BLaER1 treated with 17β-estradiol and CSF1 and Interleukin-3, amounts not matched to agents 10 nM and 100 nM (cell line): ENCODE measurements at regions not wholly inside any gene's neighbourhood (a gene's known extent, or its start where the extent isn't known, plus 50 kb on each side); places are given as distances from the start of the nearest gene placed in this dataset.

Experiments
- H3K27ac ChIP-seq, 11 experiments: shearing (Covaris generic); formaldehyde crosslinking; 2 replicates each; pipeline ENCODE4 v1.8.1; 2022
- H3K27me3 ChIP-seq, 11 experiments: shearing (Covaris generic); formaldehyde crosslinking; 2 replicates each; pipeline ENCODE4 v1.8.1; 2022
- H3K36me3 ChIP-seq, 11 experiments: shearing (Covaris generic); formaldehyde crosslinking; 2 replicates each; pipeline ENCODE4 v1.8.1; 2022
- H3K4me1 ChIP-seq, 10 experiments: shearing (Covaris generic); formaldehyde crosslinking; 2 replicates each; pipeline ENCODE4 v1.8.1; 2022
- H3K4me2 ChIP-seq, 11 experiments: shearing (Covaris generic); formaldehyde crosslinking; 2 replicates each; pipeline ENCODE4 v1.8.1; 2022
- H3K4me3 ChIP-seq, 10 experiments: shearing (Covaris generic); formaldehyde crosslinking; 2 replicates each; pipeline ENCODE4 v1.8.1; 2022
- H3K9ac ChIP-seq, 11 experiments: shearing (Covaris generic); formaldehyde crosslinking; 2 replicates each; pipeline ENCODE4 v1.8.1; 2022
- H3K9me3 ChIP-seq, 11 experiments: shearing (Covaris generic); formaldehyde crosslinking; replicated peaks in 1 of 11; 2 replicates each; pipeline ENCODE4 v1.8.1; 2022
- H4K20me1 ChIP-seq, 11 experiments: shearing (Covaris generic); formaldehyde crosslinking; 2 replicates each; pipeline ENCODE4 v1.8.1; 2022
- Cebpa-rat ChIP-seq, 11 experiments: shearing (Covaris generic); IDR thresholded peaks; 2 replicates each; pipeline ENCODE4 v1.8.1; 2022

DNA sequence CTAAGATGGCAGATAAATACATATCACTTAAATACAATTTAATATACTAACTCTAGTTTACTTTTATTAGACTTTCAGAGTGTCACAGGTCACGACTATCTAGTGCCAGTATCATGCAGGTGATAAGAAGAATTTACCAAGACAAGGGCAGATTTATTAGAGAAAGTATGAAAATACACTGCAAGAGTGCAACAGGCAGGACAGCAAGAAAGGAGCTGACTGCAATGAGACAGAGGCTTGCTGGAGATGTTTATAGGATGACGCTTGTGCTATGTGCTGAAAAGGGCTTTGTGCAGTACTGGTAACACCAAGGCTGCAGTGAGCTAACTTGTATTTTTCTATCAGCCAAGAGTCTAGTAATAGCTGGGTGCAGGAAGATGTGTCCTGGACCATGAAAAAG lies 96.7 kb upstream of the QRFPR start:
- H3K27ac ChIP-seq, result no peak overlapping the region
- peaks cover 0 to 5% (median 0%) of the 10 kb centered on the region in 11 experiments; a peak in 2 of 22 replicates for H3K9me3 ChIP-seq
- H3K4me3 ChIP-seq, result no peak overlapping the region
- H3K4me2 ChIP-seq, result no peak overlapping the region
- H3K36me3 ChIP-seq, result no peaks in the 10 kb centered on the region
- no peaks in the 10 kb centered on the region for H3K27me3 ChIP-seq
- H3K9ac ChIP-seq, result no peak overlapping the region
- H4K20me1 ChIP-seq, result no peaks in the 10 kb centered on the region
- no peaks in the 10 kb centered on the region for H3K4me1 ChIP-seq
- TF ChIP-seq Cebpa-rat (IDR thresholded peaks at IDR 0.05), result no peak

- Histone ChIP-seq H3K9me3 (peaks cover 0 to 5% (median 0%) of the 10 kb centered on the region in 11 experiments; a peak in 2 of 22 replicates), H3K9ac (no peak overlapping the region), H3K27me3 (no peaks in the 10 kb centered on the region), H3K27ac (no peak overlapping the region), H3K36me3 (no peaks in the 10 kb centered on the region), H3K4me2 (no peak overlapping the region), H3K4me1 (no peaks in the 10 kb centered on the region), H3K4me3 (no peak overlapping the region), H4K20me1 (no peaks in the 10 kb centered on the region)
- no peak for TF ChIP-seq Cebpa-rat (IDR thresholded peaks at IDR 0.05)
Observed at GRCh38 chr4:121477079-121477478, 96.3 kb upstream of the QRFPR start.

DNA sequence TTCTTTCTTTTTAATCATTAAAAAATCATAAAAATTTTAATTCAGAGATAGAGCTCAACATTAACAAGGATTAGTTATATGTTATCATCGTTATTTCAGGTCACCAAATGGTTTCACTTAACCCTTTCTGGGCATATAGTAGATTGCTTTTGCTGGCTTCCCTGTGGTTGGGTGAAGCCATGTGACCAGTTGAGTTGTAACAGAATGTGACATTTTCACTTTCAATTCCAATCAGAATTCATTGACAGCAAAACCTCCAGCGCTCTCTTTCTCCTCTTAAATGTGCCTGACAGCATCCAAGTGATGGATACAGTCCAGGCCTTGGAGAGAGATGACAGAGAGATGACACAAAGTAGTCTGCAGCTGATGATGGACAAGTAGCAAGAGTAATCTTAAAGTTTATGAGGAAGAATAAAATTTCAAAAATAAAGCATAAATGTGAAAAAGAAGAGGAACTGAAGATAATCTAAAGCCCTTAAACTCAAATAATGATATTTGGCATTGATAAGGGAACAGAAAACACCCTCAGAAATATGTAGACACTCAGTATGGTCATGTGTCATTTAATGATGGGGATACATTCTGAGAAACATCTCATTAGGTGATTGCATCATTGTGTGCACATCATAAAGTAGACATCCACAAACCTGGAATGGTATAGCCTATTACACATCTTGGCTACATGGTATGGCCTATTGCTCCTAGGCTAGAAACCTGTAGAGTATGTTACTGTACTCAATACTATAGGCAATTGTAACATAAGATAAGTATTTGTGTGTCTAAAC lies 92.3 kb upstream of the QRFPR start:
- H3K4me3 ChIP-seq, result no peak overlapping the region
- H3K9me3 ChIP-seq, result peaks cover under 1 to 11% (median 8%) of the 10 kb centered on the region in 11 experiments; a peak in 15 of 22 replicates
- H4K20me1 ChIP-seq, result no peaks in the 10 kb centered on the region
- no peaks in the 10 kb centered on the region for H3K27me3 ChIP-seq
- H3K36me3 ChIP-seq, result no peaks in the 10 kb centered on the region
- no peak overlapping the region for H3K27ac ChIP-seq
- no peak overlapping the region for H3K4me2 ChIP-seq
- H3K4me1 ChIP-seq, result no peaks in the 10 kb centered on the region
- no peak for TF ChIP-seq Cebpa-rat (IDR thresholded peaks at IDR 0.05)
- H3K9ac ChIP-seq, result no peak overlapping the region

GRCh38 chr4:121464854-121465253 lies 84.0 kb upstream of the QRFPR start:
- no peaks in the 10 kb centered on the region for H4K20me1 ChIP-seq
- no peak overlapping the region for H3K4me2 ChIP-seq
- no peak for TF ChIP-seq Cebpa-rat (IDR thresholded peaks at IDR 0.05)
- no peaks in the 10 kb centered on the region for H3K27me3 ChIP-seq
- peaks cover 11 to 27% (median 22%) of the 10 kb centered on the region in 11 experiments; a peak in 19 of 22 replicates for H3K9me3 ChIP-seq
- H3K9ac ChIP-seq, result no peak overlapping the region
- H3K27ac ChIP-seq, result no peak overlapping the region
- H3K4me3 ChIP-seq, result no peak overlapping the region
- no peaks in the 10 kb centered on the region for H3K4me1 ChIP-seq
- no peaks in the 10 kb centered on the region for H3K36me3 ChIP-seq

GRCh38 chr4:121462660-121463261 lies 81.9 kb upstream of the QRFPR start:
- TF ChIP-seq Cebpa-rat (IDR thresholded peaks at IDR 0.05), result no peak
- no peak overlapping the region for H3K27ac ChIP-seq
- no peaks in the 10 kb centered on the region for H3K27me3 ChIP-seq
- H3K4me3 ChIP-seq, result no peak overlapping the region
- no peaks in the 10 kb centered on the region for H3K36me3 ChIP-seq
- no peak overlapping the region for H3K4me2 ChIP-seq
- H3K4me1 ChIP-seq, result no peaks in the 10 kb centered on the region
- H3K9me3 ChIP-seq, result peaks cover 7 to 15% (median 11%) of the 10 kb centered on the region in 11 experiments; a peak in 19 of 22 replicates
- H4K20me1 ChIP-seq, result no peaks in the 10 kb centered on the region
- H3K9ac ChIP-seq, result no peak overlapping the region

DNA sequence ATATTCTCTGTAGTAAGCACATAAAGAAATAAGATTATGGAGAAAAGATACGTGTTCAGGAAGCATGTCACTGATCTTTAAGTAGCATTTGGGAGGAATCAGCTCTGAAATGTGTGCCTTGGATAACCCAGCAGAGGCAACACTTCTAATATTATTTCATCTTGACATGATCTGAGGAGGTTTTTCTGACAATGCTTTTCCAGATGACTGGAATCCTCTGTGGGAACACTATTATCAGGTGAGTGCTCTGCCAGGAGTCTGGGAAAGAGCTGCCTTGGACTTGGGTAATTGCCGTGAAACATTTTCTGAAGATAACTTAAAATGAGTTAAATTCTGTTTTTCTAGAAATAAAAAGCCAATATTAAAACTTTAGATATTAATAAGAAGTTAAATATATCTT lies 78.2 kb upstream of the QRFPR start:
- H3K4me1 ChIP-seq, result no peaks in the 10 kb centered on the region
- H3K27ac ChIP-seq, result no peak overlapping the region
- H3K4me2 ChIP-seq, result no peak overlapping the region
- H4K20me1 ChIP-seq, result no peaks in the 10 kb centered on the region
- H3K27me3 ChIP-seq, result no peaks in the 10 kb centered on the region
- H3K9me3 ChIP-seq, result no peaks in the 10 kb centered on the region
- no peak for TF ChIP-seq Cebpa-rat (IDR thresholded peaks at IDR 0.05)
- no peak overlapping the region for H3K4me3 ChIP-seq
- H3K9ac ChIP-seq, result no peak overlapping the region
- no peaks in the 10 kb centered on the region for H3K36me3 ChIP-seq

GRCh38 chr4:121457278-121457875 lies 76.6 kb upstream of the QRFPR start:
- no peak overlapping the region for H3K27ac ChIP-seq
- no peak for TF ChIP-seq Cebpa-rat (IDR thresholded peaks at IDR 0.05)
- no peak overlapping the region for H3K4me3 ChIP-seq
- H3K27me3 ChIP-seq, result no peaks in the 10 kb centered on the region
- no peak overlapping the region for H3K9ac ChIP-seq
- no peaks in the 10 kb centered on the region for H4K20me1 ChIP-seq
- no peak overlapping the region for H3K4me2 ChIP-seq
- H3K9me3 ChIP-seq, result no peaks in the 10 kb centered on the region
- H3K4me1 ChIP-seq, result no peaks in the 10 kb centered on the region
- H3K36me3 ChIP-seq, result no peaks in the 10 kb centered on the region

DNA sequence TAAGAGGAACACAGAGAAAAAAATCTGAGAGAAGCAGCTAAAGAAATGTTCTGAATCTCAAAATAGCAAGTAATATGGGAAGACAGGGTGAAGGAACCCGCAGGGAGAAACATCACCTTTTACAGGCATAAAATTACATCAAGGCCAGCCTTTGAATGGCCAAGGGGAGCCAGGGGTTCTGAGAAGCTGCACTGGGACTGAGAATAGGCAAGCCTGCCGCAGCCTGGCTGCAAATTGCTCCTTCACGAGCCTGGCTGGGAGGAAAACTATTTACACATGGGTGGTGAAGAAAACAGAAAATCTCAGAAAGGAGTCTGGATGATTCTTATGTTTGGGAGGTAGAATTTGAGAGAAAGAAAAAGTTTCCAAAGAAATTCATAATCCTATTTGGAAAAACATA lies 74.5 kb upstream of the QRFPR start:
- no peak overlapping the region for H3K4me2 ChIP-seq

DNA sequence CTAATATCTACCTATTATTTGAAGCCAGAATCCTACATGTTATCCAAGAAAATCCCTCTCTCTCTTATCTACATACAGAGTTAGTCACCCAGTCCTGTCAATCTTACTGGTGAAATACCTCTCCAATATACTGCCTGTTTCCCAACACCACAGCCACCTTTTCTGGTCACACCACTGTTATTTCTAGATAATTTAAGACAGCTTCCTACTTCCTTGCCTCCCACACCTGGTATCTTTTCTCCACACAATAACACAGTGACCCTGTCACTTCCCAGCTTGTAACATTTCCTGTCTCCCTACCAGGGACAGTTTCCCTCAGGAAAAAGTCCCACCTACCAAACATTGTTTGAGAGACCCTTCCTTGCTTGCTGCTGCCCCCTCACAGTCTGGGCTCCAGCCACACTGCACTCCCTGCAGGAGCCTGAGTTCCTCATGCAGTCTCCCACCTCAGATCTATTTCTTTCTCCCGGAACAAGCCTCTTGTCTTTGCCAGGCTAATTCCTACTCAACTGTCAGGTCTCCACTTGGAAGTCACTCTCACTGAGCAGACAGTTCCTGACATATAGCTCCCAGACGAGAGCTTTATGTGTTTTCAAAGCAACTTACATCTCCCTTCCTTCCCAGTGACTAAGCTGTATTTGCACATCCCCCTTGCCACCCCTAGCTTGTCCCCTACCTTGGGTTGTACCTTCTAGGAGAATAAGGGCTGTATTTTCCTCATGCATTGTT lies 73.6 kb upstream of the QRFPR start:
- no peak for TF ChIP-seq Cebpa-rat (IDR thresholded peaks at IDR 0.05)
- Histone ChIP-seq H3K9ac (no peak overlapping the region), H3K4me3 (no peak overlapping the region), H3K27ac (no peak overlapping the region), H3K9me3 (no peaks in the 10 kb centered on the region), H3K27me3 (no peaks in the 10 kb centered on the region), H3K4me2 (no peak overlapping the region), H3K4me1 (no peaks in the 10 kb centered on the region), H4K20me1 (no peaks in the 10 kb centered on the region), H3K36me3 (no peaks in the 10 kb centered on the region)

More for the DNA sequence above, 74.5 kb upstream of the QRFPR start:
- Histone ChIP-seq H4K20me1 (no peaks in the 10 kb centered on the region), H3K9ac (no peak overlapping the region), H3K36me3 (no peaks in the 10 kb centered on the region), H3K4me1 (no peaks in the 10 kb centered on the region), H3K4me3 (no peak overlapping the region), H3K27ac (no peak overlapping the region), H3K9me3 (no peaks in the 10 kb centered on the region), H3K27me3 (no peaks in the 10 kb centered on the region)
- TF ChIP-seq Cebpa-rat (IDR thresholded peaks at IDR 0.05), result no peak
